B cell (primary cell): ENCODE measurements at regions not wholly inside any gene's neighbourhood (a gene's known extent, or its start where the extent isn't known, plus 50 kb on each side); places are given as distances from the start of the nearest gene placed in this dataset.

Experiments used
- EZH2 ChIP-seq: IDR thresholded peaks from 2 replicates; pipeline ENCODE4 v1.6.1; 2012; ENCODE audit warnings: borderline replicate concordance, low read depth, mild to moderate bottlenecking, moderate library complexity, low read length; ENCODE audit not compliant: insufficient read depth, poor library complexity, severe bottlenecking
- TF ChIP-seq, protein P1 (sequence below): fragments of 200-600 bp; IDR thresholded peaks from one replicate; pipeline ENCODE4 v1.8.0; 2022; ENCODE audit warnings: antibody characterized with exemption, mild to moderate bottlenecking

DNA sequence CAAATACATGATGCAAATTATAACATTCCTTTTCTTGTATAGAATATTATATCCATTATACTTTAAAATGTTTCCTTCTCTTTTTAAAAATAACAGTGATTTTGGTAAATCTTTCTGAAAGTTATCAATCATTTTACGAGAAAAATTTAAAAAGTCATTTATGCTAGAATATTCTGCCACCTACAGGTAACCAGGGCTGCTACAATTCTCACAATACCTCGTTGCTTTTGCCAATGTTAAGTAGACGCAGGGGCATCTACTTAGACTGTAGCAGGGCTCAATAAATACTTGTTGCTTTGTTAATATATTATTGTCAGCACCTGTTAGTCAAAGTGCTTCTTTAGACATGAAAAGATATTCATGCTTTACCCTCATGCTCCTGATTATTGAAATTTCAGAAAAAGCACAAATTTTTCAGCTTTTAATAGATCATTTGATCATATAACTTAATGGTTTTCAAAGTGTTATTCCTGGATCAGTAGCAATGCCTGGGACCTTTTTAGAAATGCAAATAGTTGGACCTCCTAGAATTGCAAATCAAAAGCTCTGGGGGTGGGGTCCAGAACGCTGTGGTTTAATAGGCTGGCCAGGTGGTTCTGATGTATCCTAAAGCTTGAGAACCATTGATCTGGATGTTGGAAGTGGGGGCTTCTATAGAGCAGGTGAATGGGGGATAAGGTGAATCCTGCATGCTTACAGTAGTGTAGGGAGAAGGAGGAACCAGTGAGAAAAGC is 223.6 kb upstream of the PDZRN3 start:
- TF ChIP-seq, protein P1, sequence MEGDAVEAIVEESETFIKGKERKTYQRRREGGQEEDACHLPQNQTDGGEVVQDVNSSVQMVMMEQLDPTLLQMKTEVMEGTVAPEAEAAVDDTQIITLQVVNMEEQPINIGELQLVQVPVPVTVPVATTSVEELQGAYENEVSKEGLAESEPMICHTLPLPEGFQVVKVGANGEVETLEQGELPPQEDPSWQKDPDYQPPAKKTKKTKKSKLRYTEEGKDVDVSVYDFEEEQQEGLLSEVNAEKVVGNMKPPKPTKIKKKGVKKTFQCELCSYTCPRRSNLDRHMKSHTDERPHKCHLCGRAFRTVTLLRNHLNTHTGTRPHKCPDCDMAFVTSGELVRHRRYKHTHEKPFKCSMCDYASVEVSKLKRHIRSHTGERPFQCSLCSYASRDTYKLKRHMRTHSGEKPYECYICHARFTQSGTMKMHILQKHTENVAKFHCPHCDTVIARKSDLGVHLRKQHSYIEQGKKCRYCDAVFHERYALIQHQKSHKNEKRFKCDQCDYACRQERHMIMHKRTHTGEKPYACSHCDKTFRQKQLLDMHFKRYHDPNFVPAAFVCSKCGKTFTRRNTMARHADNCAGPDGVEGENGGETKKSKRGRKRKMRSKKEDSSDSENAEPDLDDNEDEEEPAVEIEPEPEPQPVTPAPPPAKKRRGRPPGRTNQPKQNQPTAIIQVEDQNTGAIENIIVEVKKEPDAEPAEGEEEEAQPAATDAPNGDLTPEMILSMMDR: no peak
- TF ChIP-seq EZH2: no peak
